ENCODE measurements at regions not wholly inside any gene's neighbourhood (a gene's known extent, or its start where the extent isn't known, plus 50 kb on each side); places are given as distances from the start of the nearest gene placed in this dataset.

DNA sequence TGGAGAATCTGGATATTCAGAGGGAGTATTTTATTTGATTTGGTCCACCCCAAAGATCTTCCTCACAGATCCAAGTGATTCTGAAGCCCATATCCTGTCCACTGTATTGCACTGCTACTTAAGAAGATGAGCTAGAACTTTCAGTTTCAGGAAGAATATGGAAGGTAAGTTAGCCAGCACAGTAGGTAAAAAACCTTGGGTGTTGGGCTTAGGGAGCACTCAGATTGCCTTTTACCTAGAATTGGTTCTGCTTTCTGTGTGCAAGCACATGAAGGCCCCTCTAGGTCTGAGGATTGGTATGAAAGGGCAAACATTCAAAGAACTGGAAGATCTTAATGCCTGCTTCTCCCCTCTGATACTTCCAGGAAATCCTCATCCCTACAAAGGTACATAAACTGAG, 146.7 kb upstream of the COL1A2 start:
- TF ChIP-seq, protein P1, sequence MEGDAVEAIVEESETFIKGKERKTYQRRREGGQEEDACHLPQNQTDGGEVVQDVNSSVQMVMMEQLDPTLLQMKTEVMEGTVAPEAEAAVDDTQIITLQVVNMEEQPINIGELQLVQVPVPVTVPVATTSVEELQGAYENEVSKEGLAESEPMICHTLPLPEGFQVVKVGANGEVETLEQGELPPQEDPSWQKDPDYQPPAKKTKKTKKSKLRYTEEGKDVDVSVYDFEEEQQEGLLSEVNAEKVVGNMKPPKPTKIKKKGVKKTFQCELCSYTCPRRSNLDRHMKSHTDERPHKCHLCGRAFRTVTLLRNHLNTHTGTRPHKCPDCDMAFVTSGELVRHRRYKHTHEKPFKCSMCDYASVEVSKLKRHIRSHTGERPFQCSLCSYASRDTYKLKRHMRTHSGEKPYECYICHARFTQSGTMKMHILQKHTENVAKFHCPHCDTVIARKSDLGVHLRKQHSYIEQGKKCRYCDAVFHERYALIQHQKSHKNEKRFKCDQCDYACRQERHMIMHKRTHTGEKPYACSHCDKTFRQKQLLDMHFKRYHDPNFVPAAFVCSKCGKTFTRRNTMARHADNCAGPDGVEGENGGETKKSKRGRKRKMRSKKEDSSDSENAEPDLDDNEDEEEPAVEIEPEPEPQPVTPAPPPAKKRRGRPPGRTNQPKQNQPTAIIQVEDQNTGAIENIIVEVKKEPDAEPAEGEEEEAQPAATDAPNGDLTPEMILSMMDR (IDR thresholded peaks at IDR 0.05; ENCODE audit: low read depth, low read length), result no peak
- no peak for TF ChIP-seq EZH2phosphoT487 (IDR thresholded peaks at IDR 0.05; ENCODE audit: low read depth)

All from OCI-LY3 (cell line).